Endodermal cell (in vitro differentiated cells): ENCODE measurements at regions not wholly inside any gene's neighbourhood (a gene's known extent, or its start where the extent isn't known, plus 50 kb on each side); places are given as distances from the start of the nearest gene placed in this dataset.

Source experiments
- DNase-seq: peaks from one replicate; pipeline ENCODE4 v3.0.0-alpha.2; 2017
- H3K27ac ChIP-seq: 2 replicates; pipeline ENCODE4 v1.5.1; 2013; ENCODE audit warnings: mild to moderate bottlenecking, low read depth, low read length, moderate library complexity
- H3K27me3 ChIP-seq: 2 replicates; pipeline ENCODE4 v1.6.1; 2013; ENCODE audit warnings: mild to moderate bottlenecking, low read length, moderate library complexity; ENCODE audit not compliant: insufficient read depth, control insufficient read depth, poor library complexity, severe bottlenecking
- H3K36me3 ChIP-seq: 2 replicates; pipeline ENCODE4 v1.7.0; 2013; ENCODE audit warnings: mild to moderate bottlenecking, low read length, moderate library complexity; ENCODE audit not compliant: control insufficient read depth, insufficient read depth
- H3K4me1 ChIP-seq: one replicate; pipeline ENCODE4 v1.7.0; 2013; ENCODE audit warnings: low read length; ENCODE audit not compliant: control insufficient read depth, insufficient read depth
- H3K4me3 ChIP-seq: 2 replicates; pipeline ENCODE4 v1.5.1; 2013; ENCODE audit warnings: mild to moderate bottlenecking, low read length, moderate library complexity
- H3K9ac ChIP-seq: 2 replicates; pipeline ENCODE4 v1.6.1; 2013; ENCODE audit warnings: mild to moderate bottlenecking, low read length, moderate library complexity; ENCODE audit not compliant: poor library complexity, severe bottlenecking; ENCODE audit errors: extremely low read depth
- H3K9me3 ChIP-seq: 2 replicates; pipeline ENCODE4 v1.6.1; 2013; ENCODE audit warnings: mild to moderate bottlenecking, low read length, moderate library complexity; ENCODE audit not compliant: control insufficient read depth
- H3K27ac Mint-ChIP-seq: 2 replicates; pipeline ENCODE4 v1.8.0; 2020; ENCODE audit warnings: mixed read lengths
- H3K27me3 Mint-ChIP-seq: 2 replicates; pipeline ENCODE4 v1.8.0; 2021; ENCODE audit warnings: mild to moderate bottlenecking, mixed read lengths; ENCODE audit not compliant: insufficient read depth
- H3K36me3 Mint-ChIP-seq: 2 replicates; pipeline ENCODE4 v1.8.0; 2020; ENCODE audit warnings: low read depth, mixed read lengths
- H3K4me1 Mint-ChIP-seq: 2 replicates; pipeline ENCODE4 v1.8.0; 2020; ENCODE audit warnings: mixed read lengths
- H3K4me3 Mint-ChIP-seq: 2 replicates; pipeline ENCODE4 v1.8.0; 2020; ENCODE audit warnings: mild to moderate bottlenecking, moderate library complexity, mixed read lengths
- H3K9me3 Mint-ChIP-seq: 2 replicates; pipeline ENCODE4 v1.8.0; 2020; ENCODE audit warnings: mild to moderate bottlenecking, mixed read lengths
- CTCF ChIP-seq: fragments of 200-600 bp; sonication (generic); conservative IDR thresholded peaks from 2 replicates; pipeline ENCODE4 v1.5.0; 2021; ENCODE audit warnings: antibody characterized with exemption, mild to moderate bottlenecking
- WGBS, 2 experiments: methylation state at CpG; one replicate each; pipeline versions ENCODE4 v1.1.5 to v1.1.7; 2013; ENCODE audit warnings: missing lambda C conversion rate in 2 of 2, mixed read lengths in 1 of 2; ENCODE audit not compliant: insufficient coverage in 1 of 2, insufficient read length in 1 of 2; 5-methylcytosine and 5-hydroxymethylcytosine counted together

DNA sequence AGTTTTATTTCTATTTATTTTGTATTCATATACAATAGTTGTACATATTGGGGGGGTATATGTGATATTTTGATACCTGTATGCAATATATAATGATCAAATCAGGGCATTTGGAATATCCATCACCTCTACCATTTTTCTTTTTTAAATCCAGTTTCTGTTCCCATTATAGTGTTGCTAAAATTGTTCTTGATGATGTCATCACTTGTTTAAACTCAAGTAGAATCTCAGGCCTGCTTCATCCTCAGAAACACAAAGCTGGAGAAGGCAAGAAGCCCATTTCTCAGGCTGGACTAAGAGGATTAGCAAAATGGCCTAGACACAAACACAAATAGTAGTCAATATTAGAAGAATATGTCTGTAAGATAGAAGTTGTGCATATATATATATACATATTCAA, 747.1 kb upstream of the ACVR2A start:
- H3K36me3 Mint-ChIP-seq = no peaks in the 10 kb centered on the region
- H3K27me3 Mint-ChIP-seq = no peaks in the 10 kb centered on the region
- no peak overlapping the region for H3K4me3 ChIP-seq

GRCh38 chr2:147096671-147097070, 748.2 kb upstream of the ACVR2A start:
- Histone ChIP-seq H3K9ac (no peak overlapping the region), H3K36me3 (no peaks in the 10 kb centered on the region), H3K4me1 (peaks cover 10% of the 10 kb centered on the region), H3K9me3 (no peaks in the 10 kb centered on the region), H3K27me3 (no peaks in the 10 kb centered on the region), H3K27ac (no peak overlapping the region), H3K4me3 (no peak overlapping the region)
- no peaks in the 10 kb centered on the region for H3K9me3 Mint-ChIP-seq
- no peak for TF ChIP-seq CTCF
- H3K27me3 Mint-ChIP-seq = no peaks in the 10 kb centered on the region
- no peak overlapping the region for H3K4me3 Mint-ChIP-seq
- H3K27ac Mint-ChIP-seq = no peak overlapping the region
- peaks cover 20% of the 10 kb centered on the region for H3K4me1 Mint-ChIP-seq
- no peaks in the 10 kb centered on the region for H3K36me3 Mint-ChIP-seq
- DNase-seq = no peak

More for the DNA sequence above, 747.1 kb upstream of the ACVR2A start:
- Histone ChIP-seq H3K36me3 (no peaks in the 10 kb centered on the region), H3K27ac (no peak overlapping the region), H3K4me1 (peaks cover 10% of the 10 kb centered on the region), H3K9me3 (no peaks in the 10 kb centered on the region), H3K27me3 (no peaks in the 10 kb centered on the region), H3K9ac (no peak overlapping the region)
- Mint-ChIP-seq H3K4me3 (no peak overlapping the region), H3K9me3 (no peaks in the 10 kb centered on the region), H3K27ac (no peak overlapping the region), H3K4me1 (peaks cover 20% of the 10 kb centered on the region)
- TF ChIP-seq CTCF = no peak
- no peak for DNase-seq

DNA sequence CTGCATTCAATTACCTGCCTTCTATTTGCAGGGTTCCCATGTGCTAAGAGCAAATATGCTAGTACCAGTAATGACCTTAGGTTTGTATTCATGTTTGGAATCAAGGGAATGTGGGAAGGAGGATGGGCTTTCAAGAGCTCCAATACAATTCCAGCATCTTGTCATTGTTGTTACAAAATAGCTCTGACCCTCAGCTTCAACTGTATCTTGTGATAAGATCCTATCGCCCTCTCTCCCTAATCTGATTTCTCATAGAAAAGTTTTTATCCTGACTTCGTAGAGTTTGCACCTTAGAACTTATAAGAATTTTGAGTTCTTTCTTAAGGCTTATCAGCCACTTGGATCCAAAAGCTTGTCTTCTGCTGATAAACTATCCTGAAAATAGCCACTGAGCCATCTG, 749.5 kb upstream of the ACVR2A start:
- Mint-ChIP-seq H3K27ac (no peak overlapping the region), H3K27me3 (no peaks in the 10 kb centered on the region), H3K9me3 (no peaks in the 10 kb centered on the region), H3K36me3 (no peaks in the 10 kb centered on the region), H3K4me1 (peaks cover 20% of the 10 kb centered on the region), H3K4me3 (no peak overlapping the region)
- no peaks in the 10 kb centered on the region for H3K36me3 ChIP-seq
- no peaks in the 10 kb centered on the region for H3K27me3 ChIP-seq
- no peak for DNase-seq
- whole genome bisulfite sequencing, 2 experiments = 72 to 77% methylated on average over 2 of the region's 2 CpGs
- no peak for TF ChIP-seq CTCF
- no peaks in the 10 kb centered on the region for H3K9me3 ChIP-seq
- no peak overlapping the region for H3K4me3 ChIP-seq
- H3K9ac ChIP-seq = no peak overlapping the region
- peaks cover 10% of the 10 kb centered on the region for H3K4me1 ChIP-seq
- no peak overlapping the region for H3K27ac ChIP-seq
